ENCODE measurements at regions not wholly inside any gene's neighbourhood (a gene's known extent, or its start where the extent isn't known, plus 50 kb on each side); places are given as distances from the start of the nearest gene placed in this dataset.

GRCh38 chr10:110355141-110355831, 50.6 kb upstream of the SMNDC1 start:
- ChIA-PET CTCF (interaction anchor here (0.7 to 4.9 kb wide), 57 partner anchors 10 to 512 kb away, joined by 3 to 62 read pairs (median 5); partner anchors contain the start of genes DUSP5 and SMNDC1), POLR2A (interaction anchor here (0.5 to 1.9 kb wide), 10 partner anchors 36 to 487 kb away, joined by 3 to 10 read pairs (median 4); partner anchors contain the start of gene SMNDC1)
- DNase-seq (ENCODE audit: extremely low spot score), result peak; percentile 79
- no peak for TF ChIP-seq CTCF (IDR thresholded peaks at IDR 0.05; ENCODE audit: control extremely low read depth, extremely low read depth, low read depth, missing control alignments)

- POLR2A ChIA-PET, result interaction anchor here (0.5 to 1.7 kb wide), 9 partner anchors 10 to 149 kb away, joined by 3 to 10 read pairs (median 4); partner anchors contain the start of gene SMNDC1
- CTCF ChIA-PET, result interaction anchor here (1.0 to 4.9 kb wide), 19 partner anchors 11 to 190 kb away, joined by 3 to 62 read pairs (median 7); partner anchors contain the start of gene DUSP5
- DNase-seq (ENCODE audit: extremely low spot score), result no peak
- no peak for TF ChIP-seq CTCF (IDR thresholded peaks at IDR 0.05; ENCODE audit: control extremely low read depth, extremely low read depth, low read depth, missing control alignments)
Measured at GRCh38 chr10:110355922-110356627, 51.4 kb upstream of the SMNDC1 start.

- POLR2A ChIA-PET, result interaction anchor here (0.6 to 1.7 kb wide), 12 partner anchors 9 to 485 kb away, joined by 3 to 5 read pairs (median 4); no protein-coding TSS in a partner anchor
- CTCF ChIA-PET, result interaction anchor here (1.0 to 4.0 kb wide), 11 partner anchors 10 to 190 kb away, joined by 3 to 38 read pairs (median 4); partner anchors contain the start of gene DUSP5
- TF ChIP-seq CTCF (IDR thresholded peaks at IDR 0.05; ENCODE audit: control extremely low read depth, extremely low read depth, low read depth, missing control alignments), result no peak
- peak; percentile 87 for DNase-seq (ENCODE audit: extremely low spot score)
Measured at GRCh38 chr10:110356628-110357245, 52.0 kb upstream of the SMNDC1 start.

- peak; percentile 76 for DNase-seq (ENCODE audit: extremely low spot score)
- no peak for TF ChIP-seq CTCF (IDR thresholded peaks at IDR 0.05; ENCODE audit: control extremely low read depth, extremely low read depth, low read depth, missing control alignments)
- ChIA-PET CTCF (interaction anchor here (1.0 to 4.0 kb wide), 6 partner anchors 24 to 190 kb away, joined by 3 to 29 read pairs (median 4); no protein-coding TSS in a partner anchor), POLR2A (interaction anchor here (0.6 to 1.7 kb wide), 9 partner anchors 9 to 484 kb away, joined by 3 to 5 read pairs (median 3); no protein-coding TSS in a partner anchor)
Measured at GRCh38 chr10:110357252-110357780, 52.6 kb upstream of the SMNDC1 start.

- ChIA-PET CTCF (interaction anchor here (1.2 to 4.0 kb wide), 3 partner anchors 24 to 146 kb away, joined by 4 to 29 read pairs (median 9); no protein-coding TSS in a partner anchor), POLR2A (interaction anchor here (0.7 to 1.7 kb wide), 5 partner anchors 8 to 484 kb away, joined by 3 to 5 read pairs (median 3); no protein-coding TSS in a partner anchor)
- no peak for DNase-seq (ENCODE audit: extremely low spot score)
- no peak for TF ChIP-seq CTCF (IDR thresholded peaks at IDR 0.05; ENCODE audit: control extremely low read depth, extremely low read depth, low read depth, missing control alignments)
Measured at GRCh38 chr10:110357871-110358270, 53.2 kb upstream of the SMNDC1 start.

All from GM10248 (cell line).